ENCODE measurements at regions not wholly inside any gene's neighbourhood (a gene's known extent, or its start where the extent isn't known, plus 50 kb on each side); places are given as distances from the start of the nearest gene placed in this dataset.

GRCh38 chr5:18967637-18968036, 1020.4 kb downstream of the CDH18 start:
- DNase-seq (ENCODE audit: low spot score), result no peak

GRCh38 chr5:18968966-18969365, 1019.0 kb downstream of the CDH18 start:
- no peak for DNase-seq (ENCODE audit: low spot score)

- no peak for DNase-seq (ENCODE audit: low spot score)
Measured at GRCh38 chr5:18970000-18970399, 1018.0 kb downstream of the CDH18 start.

GRCh38 chr5:18972177-18972576, 1015.8 kb downstream of the CDH18 start:
- no peak for DNase-seq (ENCODE audit: low spot score)

GRCh38 chr5:18975624-18976023, 1012.4 kb downstream of the CDH18 start:
- no peak for DNase-seq (ENCODE audit: low spot score)

- DNase-seq (ENCODE audit: low spot score), result no peak
Measured at GRCh38 chr5:18977880-18978279, 1010.1 kb downstream of the CDH18 start.

- no peak for DNase-seq (ENCODE audit: low spot score)
Measured at GRCh38 chr5:18984559-18985080, 1003.4 kb downstream of the CDH18 start.

- no peak for DNase-seq (ENCODE audit: low spot score)
Measured at GRCh38 chr5:18985171-18985758, 1002.7 kb downstream of the CDH18 start.

- no peak for DNase-seq (ENCODE audit: low spot score)
Measured at GRCh38 chr5:18987101-18987500, 1000.9 kb downstream of the CDH18 start.

- no peak for DNase-seq (ENCODE audit: low spot score)
Measured at GRCh38 chr5:18990852-18991251, 997.1 kb downstream of the CDH18 start.

- no peak for DNase-seq (ENCODE audit: low spot score)
Measured at GRCh38 chr5:18992264-18992663, 995.7 kb downstream of the CDH18 start.

- DNase-seq (ENCODE audit: low spot score), result no peak
Measured at GRCh38 chr5:18999478-18999877, 988.5 kb downstream of the CDH18 start.

- DNase-seq (ENCODE audit: low spot score), result no peak
Measured at GRCh38 chr5:19001054-19001453, 986.9 kb downstream of the CDH18 start.

GRCh38 chr5:19001539-19001938, 986.5 kb downstream of the CDH18 start:
- no peak for DNase-seq (ENCODE audit: low spot score)

- DNase-seq (ENCODE audit: low spot score), result no peak
Measured at GRCh38 chr5:19002111-19002510, 985.9 kb downstream of the CDH18 start.

GRCh38 chr5:19018822-19019221, 969.2 kb downstream of the CDH18 start:
- DNase-seq (ENCODE audit: low spot score), result no peak

GRCh38 chr5:19031491-19031890, 956.5 kb downstream of the CDH18 start:
- no peak for DNase-seq (ENCODE audit: low spot score)

GRCh38 chr5:19035816-19036215, 952.2 kb downstream of the CDH18 start:
- no peak for DNase-seq (ENCODE audit: low spot score)

GRCh38 chr5:19042106-19042505, 945.9 kb downstream of the CDH18 start:
- no peak for DNase-seq (ENCODE audit: low spot score)

- DNase-seq (ENCODE audit: low spot score), result no peak
Measured at GRCh38 chr5:19044311-19044710, 943.7 kb downstream of the CDH18 start.

- no peak for DNase-seq (ENCODE audit: low spot score)
Measured at GRCh38 chr5:19044931-19045695, 942.9 kb downstream of the CDH18 start.

- no peak for DNase-seq (ENCODE audit: low spot score)
Measured at GRCh38 chr5:19047277-19047676, 940.7 kb downstream of the CDH18 start.

- no peak for DNase-seq (ENCODE audit: low spot score)
Measured at GRCh38 chr5:19048726-19049125, 939.3 kb downstream of the CDH18 start.

GRCh38 chr5:19058216-19058615, 929.8 kb downstream of the CDH18 start:
- no peak for DNase-seq (ENCODE audit: low spot score)

Data from GM03348 (cell line).